ENCODE measurements at regions not wholly inside any gene's neighbourhood (a gene's known extent, or its start where the extent isn't known, plus 50 kb on each side); places are given as distances from the start of the nearest gene placed in this dataset.

DNA sequence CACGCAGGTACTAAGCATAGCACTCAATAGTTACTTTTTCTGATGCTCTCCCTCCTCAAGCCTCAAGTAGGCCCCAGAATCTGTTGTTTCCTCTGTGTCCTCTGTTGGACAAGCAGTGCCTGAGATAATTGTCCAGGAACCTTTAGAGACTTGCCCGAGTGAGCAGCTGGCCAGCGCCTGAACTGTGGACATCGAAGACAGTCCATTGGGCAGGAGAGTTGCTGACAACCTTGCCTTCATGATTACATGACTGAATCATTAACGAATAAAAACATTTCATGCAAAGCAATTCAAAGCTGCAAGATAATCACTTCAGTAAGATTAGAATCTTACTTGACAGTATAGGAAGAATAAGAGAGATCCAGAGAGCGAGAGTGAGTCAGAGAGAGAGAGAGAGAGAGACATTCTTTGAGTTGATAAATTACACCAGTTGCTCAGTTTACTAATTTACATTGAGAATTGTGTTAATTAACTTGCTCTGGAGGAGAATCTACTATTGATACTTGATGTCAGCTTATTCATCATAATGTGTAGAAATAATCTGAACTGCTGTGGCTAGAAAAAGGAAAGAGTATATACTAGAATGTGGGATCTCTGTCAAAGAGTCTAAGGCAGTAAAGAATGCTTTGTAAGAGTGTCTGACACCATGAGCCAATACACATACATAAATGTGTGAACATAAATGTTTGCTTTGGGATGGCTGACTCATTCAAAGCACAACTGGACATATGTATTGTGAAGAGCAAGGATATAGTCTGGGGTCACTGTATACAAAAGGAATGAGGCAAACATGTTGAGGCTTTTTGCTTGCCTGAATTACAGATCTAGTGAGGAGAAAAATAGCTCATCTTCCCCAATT, 216.0 kb downstream of the ZNF326 start:
- Mint-ChIP-seq H3K36me3 (ENCODE audit: insufficient read depth) (peaks cover 4% of the 10 kb centered on the region), H3K4me1 (no peaks in the 10 kb centered on the region), H3K27ac (ENCODE audit: low read depth) (no peak overlapping the region), H3K27me3 (peaks cover 8% of the 10 kb centered on the region), H3K4me3 (no peak overlapping the region), H3K9me3 (peaks cover 5% of the 10 kb centered on the region)
- ATAC-seq (replicated peaks; ENCODE audit: extremely low read depth, poor library complexity, severe bottlenecking) (no peak), DNase-seq (ENCODE audit: low spot score in 2 of 2) (no peak)

DNA sequence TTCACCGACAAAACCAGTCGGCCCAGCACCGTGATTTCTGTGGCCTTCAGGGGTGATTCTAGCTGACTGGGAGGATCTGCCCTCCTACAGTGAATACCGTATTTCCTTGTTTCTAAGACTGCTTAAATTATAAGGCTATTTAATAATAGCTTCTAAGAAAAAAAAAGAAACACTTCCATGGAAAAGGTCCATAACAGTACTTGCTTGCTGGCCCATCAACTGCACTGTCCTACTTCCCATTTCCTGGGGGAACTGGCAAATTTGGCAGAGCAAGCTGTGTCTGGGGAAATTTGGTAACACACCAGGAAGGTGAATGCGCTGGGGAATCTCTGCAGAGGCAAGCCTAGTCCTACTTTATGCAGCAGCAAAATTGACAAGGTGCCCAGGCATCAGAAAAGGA, 214.0 kb downstream of the ZNF326 start:
- H3K27ac Mint-ChIP-seq (ENCODE audit: low read depth): no peak overlapping the region
- no peaks in the 10 kb centered on the region for H3K9me3 Mint-ChIP-seq
- H3K4me3 Mint-ChIP-seq: no peak overlapping the region
- H3K36me3 Mint-ChIP-seq (ENCODE audit: insufficient read depth): peaks cover 2% of the 10 kb centered on the region
- no peaks in the 10 kb centered on the region for H3K4me1 Mint-ChIP-seq
- H3K27me3 Mint-ChIP-seq: peaks cover 1% of the 10 kb centered on the region
- no peak for ATAC-seq (replicated peaks; ENCODE audit: extremely low read depth, poor library complexity, severe bottlenecking)
- DNase-seq (ENCODE audit: low spot score in 2 of 2): no peak

DNA sequence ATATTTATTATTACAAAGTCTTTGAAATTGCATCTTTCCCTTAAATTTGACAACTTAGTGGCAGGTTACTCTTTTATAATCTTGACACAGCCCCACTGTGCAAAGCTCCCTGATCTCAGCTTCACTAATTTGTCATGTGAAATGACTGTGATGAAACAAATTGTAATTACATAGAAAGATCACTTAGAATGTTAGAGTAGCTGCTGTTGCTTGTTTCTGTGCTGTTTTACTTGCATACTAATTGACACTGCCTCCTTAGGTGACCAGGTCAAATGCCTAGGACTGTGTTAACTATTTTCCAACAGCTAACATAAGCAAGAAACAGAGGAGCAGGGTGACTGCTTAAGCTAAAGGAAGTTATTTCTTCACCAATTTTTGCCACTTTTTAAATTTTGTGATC, 211.3 kb downstream of the ZNF326 start:
- H3K4me3 Mint-ChIP-seq: no peak overlapping the region
- no peaks in the 10 kb centered on the region for H3K36me3 Mint-ChIP-seq (ENCODE audit: insufficient read depth)
- H3K27ac Mint-ChIP-seq (ENCODE audit: low read depth): no peak overlapping the region
- DNase-seq (ENCODE audit: low spot score in 2 of 2): no peak
- ATAC-seq (replicated peaks; ENCODE audit: extremely low read depth, poor library complexity, severe bottlenecking): no peak
- H3K4me1 Mint-ChIP-seq: peaks cover 5% of the 10 kb centered on the region
- H3K9me3 Mint-ChIP-seq: no peaks in the 10 kb centered on the region
- peaks cover 6% of the 10 kb centered on the region for H3K27me3 Mint-ChIP-seq

DNA sequence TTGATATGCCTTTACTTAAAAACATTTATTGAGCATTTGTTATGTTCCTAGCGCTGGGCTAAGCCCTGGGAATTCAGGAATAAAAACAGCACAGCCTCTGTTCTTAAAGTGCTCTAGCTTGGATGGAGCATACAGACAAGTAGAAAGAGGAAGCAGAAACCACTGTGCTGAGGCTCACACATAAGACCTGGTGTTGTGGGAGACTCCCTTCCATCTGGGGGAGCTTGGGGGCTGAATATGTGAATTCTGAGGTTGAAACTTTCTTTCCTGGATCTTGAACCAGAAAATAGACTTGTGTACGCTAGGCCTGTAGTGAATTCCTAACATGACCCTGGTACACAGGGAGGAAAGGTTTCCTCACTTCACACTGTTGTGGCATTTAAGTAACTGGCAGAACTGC, 209.9 kb downstream of the ZNF326 start:
- no peak overlapping the region for H3K27ac Mint-ChIP-seq (ENCODE audit: low read depth)
- H3K27me3 Mint-ChIP-seq: peaks cover 6% of the 10 kb centered on the region
- no peak for DNase-seq (ENCODE audit: low spot score in 2 of 2)
- H3K9me3 Mint-ChIP-seq: no peaks in the 10 kb centered on the region
- no peaks in the 10 kb centered on the region for H3K36me3 Mint-ChIP-seq (ENCODE audit: insufficient read depth)
- H3K4me3 Mint-ChIP-seq: no peak overlapping the region
- peaks cover 6% of the 10 kb centered on the region for H3K4me1 Mint-ChIP-seq
- ATAC-seq (replicated peaks; ENCODE audit: extremely low read depth, poor library complexity, severe bottlenecking): no peak

DNA sequence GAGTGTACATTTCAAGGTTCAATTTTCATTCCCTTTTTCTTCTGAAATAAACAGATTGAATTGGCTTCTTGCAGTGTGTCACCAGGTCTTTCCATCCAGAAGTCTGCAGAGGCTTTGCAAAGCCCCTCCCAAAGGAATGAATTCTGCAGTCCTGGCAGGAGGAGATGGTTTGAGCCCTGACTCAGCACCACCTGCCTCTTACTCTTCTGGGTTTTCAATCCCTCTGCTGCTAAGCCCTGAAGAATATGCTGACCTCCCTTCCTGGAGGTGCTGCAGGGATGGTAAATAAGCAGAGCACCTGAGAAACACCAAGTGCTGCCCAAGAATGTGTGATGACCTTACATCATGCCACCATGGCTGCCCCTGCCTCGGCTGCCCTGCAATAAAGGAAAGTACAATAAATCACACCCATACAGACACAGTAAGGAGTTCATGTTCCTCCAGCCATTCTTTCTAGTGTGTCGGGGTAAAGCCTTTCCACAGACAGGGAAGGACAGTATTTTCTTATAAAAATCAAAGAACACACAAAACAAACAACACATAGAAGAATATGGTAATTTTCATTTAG, 209.2 kb downstream of the ZNF326 start:
- no peak for ATAC-seq (replicated peaks; ENCODE audit: extremely low read depth, poor library complexity, severe bottlenecking)
- Mint-ChIP-seq H3K9me3 (no peaks in the 10 kb centered on the region), H3K4me3 (no peak overlapping the region), H3K4me1 (peaks cover 6% of the 10 kb centered on the region), H3K27me3 (peaks cover 6% of the 10 kb centered on the region), H3K27ac (ENCODE audit: low read depth) (no peak overlapping the region), H3K36me3 (ENCODE audit: insufficient read depth) (no peaks in the 10 kb centered on the region)
- DNase-seq (ENCODE audit: low spot score in 2 of 2): no peak

- DNase-seq (ENCODE audit: low spot score in 2 of 2): no peak
- Mint-ChIP-seq H3K27ac (ENCODE audit: low read depth) (no peak overlapping the region), H3K36me3 (ENCODE audit: insufficient read depth) (no peaks in the 10 kb centered on the region), H3K27me3 (peaks cover 27% of the 10 kb centered on the region), H3K4me1 (peaks cover 6% of the 10 kb centered on the region), H3K4me3 (no peak overlapping the region), H3K9me3 (no peaks in the 10 kb centered on the region)
- ATAC-seq (replicated peaks; ENCODE audit: extremely low read depth, poor library complexity, severe bottlenecking): no peak
Measured at GRCh38 chr1:90201467-90202358, 206.8 kb downstream of the ZNF326 start.

- Mint-ChIP-seq H3K9me3 (no peaks in the 10 kb centered on the region), H3K36me3 (ENCODE audit: insufficient read depth) (no peaks in the 10 kb centered on the region)
Measured at GRCh38 chr1:90200646-90201205, 205.8 kb downstream of the ZNF326 start.

GRCh38 chr1:90198616-90199332, 203.9 kb downstream of the ZNF326 start:
- no peaks in the 10 kb centered on the region for H3K9me3 Mint-ChIP-seq
- H3K4me3 Mint-ChIP-seq: no peak overlapping the region
- peaks cover 6% of the 10 kb centered on the region for H3K4me1 Mint-ChIP-seq
- ATAC-seq (replicated peaks; ENCODE audit: extremely low read depth, poor library complexity, severe bottlenecking) (no peak), DNase-seq (ENCODE audit: low spot score in 2 of 2) (no peak)
- H3K36me3 Mint-ChIP-seq (ENCODE audit: insufficient read depth): no peaks in the 10 kb centered on the region
- peaks cover 37% of the 10 kb centered on the region for H3K27me3 Mint-ChIP-seq
- H3K27ac Mint-ChIP-seq (ENCODE audit: low read depth): no peak overlapping the region

More at GRCh38 chr1:90200646-90201205, 205.8 kb downstream of the ZNF326 start:
- ATAC-seq (replicated peaks; ENCODE audit: extremely low read depth, poor library complexity, severe bottlenecking): no peak
- H3K4me1 Mint-ChIP-seq: peaks cover 6% of the 10 kb centered on the region
- peaks cover 37% of the 10 kb centered on the region for H3K27me3 Mint-ChIP-seq
- no peak overlapping the region for H3K27ac Mint-ChIP-seq (ENCODE audit: low read depth)
- DNase-seq (ENCODE audit: low spot score in 2 of 2): no peak
- no peak overlapping the region for H3K4me3 Mint-ChIP-seq

- no peak for ATAC-seq (replicated peaks; ENCODE audit: extremely low read depth, poor library complexity, severe bottlenecking)
- DNase-seq (ENCODE audit: low spot score in 2 of 2): no peak
- H3K36me3 Mint-ChIP-seq (ENCODE audit: insufficient read depth): no peaks in the 10 kb centered on the region
- H3K9me3 Mint-ChIP-seq: no peaks in the 10 kb centered on the region
- H3K27ac Mint-ChIP-seq (ENCODE audit: low read depth): no peak overlapping the region
- H3K4me1 Mint-ChIP-seq: no peaks in the 10 kb centered on the region
- H3K4me3 Mint-ChIP-seq: no peak overlapping the region
- peaks cover 27% of the 10 kb centered on the region for H3K27me3 Mint-ChIP-seq
Measured at GRCh38 chr1:90193116-90193515, 198.2 kb downstream of the ZNF326 start.

DNA sequence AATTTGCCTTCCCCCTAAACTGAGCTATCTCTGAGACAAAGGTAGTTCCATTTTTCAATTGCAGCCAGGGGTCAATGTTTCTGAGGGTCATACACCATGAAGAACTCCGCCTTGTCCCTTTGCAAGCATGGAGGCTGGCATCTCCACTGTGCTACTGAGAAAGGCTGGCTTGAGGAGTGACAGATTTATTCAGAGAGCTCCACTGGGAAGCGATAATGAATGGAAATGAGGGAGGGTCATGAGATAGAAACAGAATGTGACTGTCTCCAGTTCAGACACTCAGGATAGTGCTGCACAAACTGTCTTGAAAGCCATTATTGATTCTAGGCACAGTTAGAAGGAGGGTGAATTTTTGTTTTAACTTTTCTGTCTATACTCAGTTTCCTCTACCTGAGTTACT, 197.5 kb downstream of the ZNF326 start:
- Mint-ChIP-seq H3K4me1 (no peaks in the 10 kb centered on the region), H3K9me3 (no peaks in the 10 kb centered on the region), H3K27me3 (peaks cover 27% of the 10 kb centered on the region), H3K4me3 (no peak overlapping the region), H3K27ac (ENCODE audit: low read depth) (no peak overlapping the region), H3K36me3 (ENCODE audit: insufficient read depth) (no peaks in the 10 kb centered on the region)
- DNase-seq (ENCODE audit: low spot score in 2 of 2) (no peak), ATAC-seq (replicated peaks; ENCODE audit: extremely low read depth, poor library complexity, severe bottlenecking) (no peak)

GRCh38 chr1:90190523-90190922, 195.6 kb downstream of the ZNF326 start:
- no peak for ATAC-seq (replicated peaks; ENCODE audit: extremely low read depth, poor library complexity, severe bottlenecking)
- H3K4me1 Mint-ChIP-seq: no peaks in the 10 kb centered on the region

DNA sequence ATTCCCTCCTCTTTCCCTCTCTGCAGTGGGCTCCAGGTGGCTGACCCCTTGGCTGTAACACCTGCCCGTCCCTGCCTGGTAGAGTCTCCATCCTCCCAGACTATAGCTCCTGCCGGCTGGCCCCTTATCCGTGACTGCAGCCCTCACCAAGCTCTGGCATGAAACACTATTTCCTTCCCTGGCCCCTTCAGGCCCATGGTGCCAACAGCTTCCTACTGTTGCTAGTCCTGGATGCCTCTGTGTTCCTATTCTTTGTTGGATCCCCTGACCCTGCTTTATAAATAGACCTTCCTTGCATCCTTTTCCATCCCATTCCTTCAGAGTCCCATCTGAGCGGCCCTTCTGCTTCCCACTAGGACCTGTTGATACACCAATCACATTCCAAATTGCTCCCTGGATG, 195.0 kb downstream of the ZNF326 start:
- DNase-seq (ENCODE audit: low spot score in 2 of 2) (no peak), ATAC-seq (replicated peaks; ENCODE audit: extremely low read depth, poor library complexity, severe bottlenecking) (no peak)
- Mint-ChIP-seq H3K4me3 (no peak overlapping the region), H3K9me3 (no peaks in the 10 kb centered on the region), H3K36me3 (ENCODE audit: insufficient read depth) (no peaks in the 10 kb centered on the region), H3K27me3 (peaks cover 25% of the 10 kb centered on the region), H3K27ac (ENCODE audit: low read depth) (no peak overlapping the region), H3K4me1 (no peaks in the 10 kb centered on the region)

More at GRCh38 chr1:90190523-90190922, 195.6 kb downstream of the ZNF326 start:
- H3K36me3 Mint-ChIP-seq (ENCODE audit: insufficient read depth): no peaks in the 10 kb centered on the region
- no peaks in the 10 kb centered on the region for H3K9me3 Mint-ChIP-seq
- no peak overlapping the region for H3K27ac Mint-ChIP-seq (ENCODE audit: low read depth)
- no peak for DNase-seq (ENCODE audit: low spot score in 2 of 2)
- H3K4me3 Mint-ChIP-seq: no peak overlapping the region
- H3K27me3 Mint-ChIP-seq: peaks cover 25% of the 10 kb centered on the region

Data from central memory CD8-positive, alpha-beta T cell (primary cell).